Trophoblast cell (in vitro differentiated cells and primary cell): ENCODE measurements at regions not wholly inside any gene's neighbourhood (a gene's known extent, or its start where the extent isn't known, plus 50 kb on each side); places are given as distances from the start of the nearest gene placed in this dataset.
"Not testable (repeated sequence)": the region's sequence is repeated elsewhere in the genome, so short reads cannot be mapped to it uniquely, and the experiment has no call there.

ENCODE experiments used
- DNase-seq, 2 donors: peaks; one replicate each; pipeline ENCODE4 v3.0.0-alpha.2; 2016
- H2AFZ ChIP-seq: 2 replicates; pipeline ENCODE4 v1.6.1; 2013; ENCODE audit warnings: low read length, moderate library complexity, mild to moderate bottlenecking; ENCODE audit not compliant: insufficient read depth, poor library complexity
- H2AK5ac ChIP-seq: 2 replicates; pipeline ENCODE4 v1.6.1; 2013; ENCODE audit warnings: mild to moderate bottlenecking, low read length
- H2BK120ac ChIP-seq: 2 replicates; pipeline ENCODE4 v1.6.1; 2013; ENCODE audit warnings: low read length, mild to moderate bottlenecking, moderate library complexity; ENCODE audit not compliant: insufficient read depth, poor library complexity
- H2BK12ac ChIP-seq: 2 replicates; pipeline ENCODE4 v1.6.1; 2013; ENCODE audit warnings: mild to moderate bottlenecking, low read length, moderate library complexity
- H2BK5ac ChIP-seq: 2 replicates; pipeline ENCODE4 v1.6.1; 2013; ENCODE audit warnings: low read length, low read depth, moderate library complexity, mild to moderate bottlenecking; ENCODE audit not compliant: poor library complexity
- H3K14ac ChIP-seq: 2 replicates; pipeline ENCODE4 v1.6.1; 2013; ENCODE audit warnings: mild to moderate bottlenecking, low read length
- H3K18ac ChIP-seq: 2 replicates; pipeline ENCODE4 v1.6.1; 2013; ENCODE audit warnings: mild to moderate bottlenecking, low read length
- H3K23ac ChIP-seq: 2 replicates; pipeline ENCODE4 v1.6.1; 2013; ENCODE audit warnings: low read length
- H3K27ac ChIP-seq: 2 replicates; pipeline ENCODE4 v1.5.1; 2013; ENCODE audit warnings: low read depth, mild to moderate bottlenecking, inconsistent platforms, low read length, moderate library complexity
- H3K27me3 ChIP-seq: 2 replicates; pipeline ENCODE4 v1.6.1; 2013; ENCODE audit warnings: inconsistent platforms, mild to moderate bottlenecking, low read length, moderate library complexity; ENCODE audit not compliant: insufficient read depth
- H3K36me3 ChIP-seq, 2 experiments: 1 replicate in 1 of 2; 2 replicates in 1 of 2; pipeline ENCODE4 v1.6.1; 2013; ENCODE audit warnings: low read length in 2 of 2, mild to moderate bottlenecking in 2 of 2, moderate library complexity in 1 of 2; ENCODE audit not compliant: insufficient read depth in 2 of 2, control insufficient read depth in 1 of 2
- H3K4ac ChIP-seq: 2 replicates; pipeline ENCODE4 v1.6.1; 2013; ENCODE audit warnings: low read depth, mild to moderate bottlenecking, low read length, moderate library complexity
- H3K4me1 ChIP-seq, 2 experiments: 1 replicate in 1 of 2; 2 replicates in 1 of 2; pipeline ENCODE4 v1.6.1; 2013; ENCODE audit warnings: low read length in 2 of 2, mild to moderate bottlenecking in 2 of 2, moderate library complexity in 1 of 2; ENCODE audit not compliant: insufficient read depth in 2 of 2, control insufficient read depth in 1 of 2
- H3K4me2 ChIP-seq: 2 replicates; pipeline ENCODE4 v1.6.1; 2013; ENCODE audit warnings: inconsistent platforms, mild to moderate bottlenecking, low read length, moderate library complexity
- H3K4me3 ChIP-seq: 2 replicates; pipeline ENCODE4 v1.5.1; 2013; ENCODE audit warnings: mild to moderate bottlenecking, low read depth, low read length, inconsistent platforms
- H3K79me1 ChIP-seq: one replicate; pipeline ENCODE4 v1.6.1; 2013; ENCODE audit warnings: low read length
- H3K79me2 ChIP-seq: 2 replicates; pipeline ENCODE4 v1.6.1; 2013; ENCODE audit warnings: low read length, mild to moderate bottlenecking; ENCODE audit not compliant: control insufficient read depth, insufficient read depth, poor library complexity
- H3K9ac ChIP-seq: 2 replicates; pipeline ENCODE4 v1.6.1; 2013; ENCODE audit warnings: mild to moderate bottlenecking, low read length
- H3K9me3 ChIP-seq: 2 replicates; pipeline ENCODE4 v1.6.1; 2013; ENCODE audit warnings: low read depth, mild to moderate bottlenecking, control low read depth, inconsistent platforms, low read length; ENCODE audit not compliant: insufficient read depth
- H4K12ac ChIP-seq: 2 replicates; pipeline ENCODE4 v1.6.1; 2013; ENCODE audit warnings: low read depth, mild to moderate bottlenecking, low read length, moderate library complexity
- H4K8ac ChIP-seq: 2 replicates; pipeline ENCODE4 v1.6.1; 2013; ENCODE audit warnings: low read depth, mild to moderate bottlenecking, low read length, moderate library complexity
- H4K91ac ChIP-seq: one replicate; pipeline ENCODE4 v1.6.1; 2013; ENCODE audit warnings: low read depth, mild to moderate bottlenecking, low read length, moderate library complexity
- WGBS: extraction: QIAGEN DNeasy Blood & Tissue Kit; methylation state at CpG from one replicate; pipeline ENCODE4 v1.1.7; 2013; ENCODE audit warnings: missing lambda C conversion rate; ENCODE audit not compliant: insufficient read length, insufficient coverage; ENCODE audit errors: extremely low coverage; 5-methylcytosine and 5-hydroxymethylcytosine counted together

GRCh38 chr7:119647286-119647685, 625.7 kb upstream of the KCND2 start:
- no peak overlapping the region for H4K12ac ChIP-seq
- no peak overlapping the region for H3K9ac ChIP-seq
- H3K4me2 ChIP-seq = no peak overlapping the region
- no peak for DNase-seq
- no peak overlapping the region for H4K8ac ChIP-seq
- no peak overlapping the region for H3K23ac ChIP-seq
- H4K91ac ChIP-seq = no peak overlapping the region
- no peaks in the 10 kb centered on the region for H3K36me3 ChIP-seq
- no peak overlapping the region for H3K4ac ChIP-seq
- H3K18ac ChIP-seq = no peak overlapping the region
- no peak overlapping the region for H2BK12ac ChIP-seq
- H2AFZ ChIP-seq = no peak overlapping the region
- no peak overlapping the region for H2BK120ac ChIP-seq
- no peaks in the 10 kb centered on the region for H3K79me2 ChIP-seq
- H3K14ac ChIP-seq = no peak overlapping the region
- no peak overlapping the region for H3K4me3 ChIP-seq
- H3K27me3 ChIP-seq = no peaks in the 10 kb centered on the region
- no CpG with 5 or more reads among the region's 1 CpG for WGBS
- no peaks in the 10 kb centered on the region for H3K9me3 ChIP-seq
- H2AK5ac ChIP-seq = no peak overlapping the region
- H3K4me1 ChIP-seq = no peaks in the 10 kb centered on the region
- no peak overlapping the region for H2BK5ac ChIP-seq
- H3K27ac ChIP-seq = no peak overlapping the region
- no peaks in the 10 kb centered on the region for H3K79me1 ChIP-seq

- not testable (repeated sequence) for H3K23ac ChIP-seq, H3K4ac ChIP-seq, H3K9ac ChIP-seq, H2BK12ac ChIP-seq, H2BK120ac ChIP-seq, H4K91ac ChIP-seq, H3K4me1 ChIP-seq, H3K36me3 ChIP-seq, H3K4me2 ChIP-seq, H2BK5ac ChIP-seq, DNase-seq, H3K14ac ChIP-seq, H3K79me1 ChIP-seq, H2AFZ ChIP-seq, H2AK5ac ChIP-seq, H4K8ac ChIP-seq, H3K27ac ChIP-seq, H3K9me3 ChIP-seq, H3K79me2 ChIP-seq, H3K27me3 ChIP-seq, H4K12ac ChIP-seq, H3K4me3 ChIP-seq, H3K18ac ChIP-seq
- WGBS = no CpG with 5 or more reads among the region's 3 CpGs
These were observed 624.2 kb upstream of the KCND2 start for GRCh38 chr7:119648752-119649151.

- no peak overlapping the region for H2BK5ac ChIP-seq
- no peak overlapping the region for H2BK120ac ChIP-seq
- H3K14ac ChIP-seq = no peak overlapping the region
- no peak overlapping the region for H3K4ac ChIP-seq
- H3K18ac ChIP-seq = no peak overlapping the region
- no peaks in the 10 kb centered on the region for H3K36me3 ChIP-seq
- H3K4me1 ChIP-seq = no peaks in the 10 kb centered on the region
- H4K8ac ChIP-seq = no peak overlapping the region
- no peak for DNase-seq
- H4K12ac ChIP-seq = no peak overlapping the region
- H3K27ac ChIP-seq = no peak overlapping the region
- H4K91ac ChIP-seq = no peak overlapping the region
- no peaks in the 10 kb centered on the region for H3K79me1 ChIP-seq
- H3K9me3 ChIP-seq = no peaks in the 10 kb centered on the region
- no peak overlapping the region for H2BK12ac ChIP-seq
- no peak overlapping the region for H3K4me2 ChIP-seq
- no peaks in the 10 kb centered on the region for H3K27me3 ChIP-seq
- no peak overlapping the region for H3K9ac ChIP-seq
- no peak overlapping the region for H3K23ac ChIP-seq
- no peak overlapping the region for H3K4me3 ChIP-seq
- WGBS = no CpG with 5 or more reads among the region's 2 CpGs
- H3K79me2 ChIP-seq = no peaks in the 10 kb centered on the region
- H2AK5ac ChIP-seq = no peak overlapping the region
- H2AFZ ChIP-seq = no peak overlapping the region
These were observed 612.9 kb upstream of the KCND2 start for GRCh38 chr7:119660080-119660479.

GRCh38 chr7:119664601-119665000, 608.4 kb upstream of the KCND2 start:
- Histone ChIP-seq H3K9ac (no peak overlapping the region), H4K12ac (no peak overlapping the region), H2AFZ (no peak overlapping the region), H3K36me3 (no peaks in the 10 kb centered on the region), H3K4me1 (no peaks in the 10 kb centered on the region), H2BK12ac (no peak overlapping the region), H3K4me2 (no peak overlapping the region), H2BK5ac (no peak overlapping the region), H3K9me3 (no peaks in the 10 kb centered on the region), H3K18ac (no peak overlapping the region), H3K4ac (no peak overlapping the region), H3K23ac (no peak overlapping the region), H3K79me2 (no peaks in the 10 kb centered on the region), H3K79me1 (no peaks in the 10 kb centered on the region), H3K14ac (no peak overlapping the region), H2BK120ac (no peak overlapping the region), H3K27me3 (no peaks in the 10 kb centered on the region), H4K91ac (no peak overlapping the region), H2AK5ac (no peak overlapping the region), H3K4me3 (no peak overlapping the region), H4K8ac (no peak overlapping the region), H3K27ac (no peak overlapping the region)
- DNase-seq = peak in 1 of 2 donors; percentile 35
- WGBS = no CpG with 5 or more reads among the region's 1 CpG

- H3K4me3 ChIP-seq = no peak overlapping the region
- H2BK12ac ChIP-seq = no peak overlapping the region
These were observed 607.2 kb upstream of the KCND2 start for GRCh38 chr7:119665796-119666195.

More at GRCh38 chr7:119665796-119666195, 607.2 kb upstream of the KCND2 start:
- no peak overlapping the region for H3K4me2 ChIP-seq
- H4K8ac ChIP-seq = no peak overlapping the region
- no peak overlapping the region for H3K4ac ChIP-seq
- H2AFZ ChIP-seq = no peak overlapping the region
- H3K9me3 ChIP-seq = no peaks in the 10 kb centered on the region
- no peaks in the 10 kb centered on the region for H3K4me1 ChIP-seq
- no peaks in the 10 kb centered on the region for H3K79me2 ChIP-seq
- no peaks in the 10 kb centered on the region for H3K36me3 ChIP-seq
- no peak overlapping the region for H3K9ac ChIP-seq
- no peak overlapping the region for H4K12ac ChIP-seq
- H4K91ac ChIP-seq = no peak overlapping the region
- no peaks in the 10 kb centered on the region for H3K27me3 ChIP-seq
- H3K27ac ChIP-seq = no peak overlapping the region
- H2BK120ac ChIP-seq = no peak overlapping the region
- H3K79me1 ChIP-seq = no peaks in the 10 kb centered on the region
- no peak overlapping the region for H3K18ac ChIP-seq
- no peak overlapping the region for H3K23ac ChIP-seq
- no peak overlapping the region for H2BK5ac ChIP-seq
- H3K14ac ChIP-seq = no peak overlapping the region
- DNase-seq = no peak
- H2AK5ac ChIP-seq = no peak overlapping the region
